ENCODE measurements at regions not wholly inside any gene's neighbourhood (a gene's known extent, or its start where the extent isn't known, plus 50 kb on each side); places are given as distances from the start of the nearest gene placed in this dataset.

- no peak overlapping the region for H3K9ac ChIP-seq (ENCODE audit: low read depth, low read length)
- H3K36me3 ChIP-seq (ENCODE audit: insufficient read depth, low read length): no peaks in the 10 kb centered on the region
- peaks cover 6% of the 10 kb centered on the region; the same call in 1 of the 2 replicates for H3K4me1 ChIP-seq (ENCODE audit: insufficient read depth, low read length)
These were observed 176.5 kb upstream of the SOX11 start for GRCh38 chr2:5515693-5516092.

GRCh38 chr2:5519286-5519685 lies 172.9 kb upstream of the SOX11 start:
- no peaks in the 10 kb centered on the region for H3K9me3 ChIP-seq (ENCODE audit: control insufficient read depth, insufficient read depth, low read length)
- no peak overlapping the region for H3K9ac ChIP-seq (ENCODE audit: low read depth, low read length)
- no peaks in the 10 kb centered on the region for H3K36me3 ChIP-seq (ENCODE audit: insufficient read depth, low read length)
- H3K4me1 ChIP-seq (ENCODE audit: insufficient read depth, low read length): peaks cover 6% of the 10 kb centered on the region; the same call in 1 of the 2 replicates

More at GRCh38 chr2:5515693-5516092, 176.5 kb upstream of the SOX11 start:
- no peaks in the 10 kb centered on the region for H3K9me3 ChIP-seq (ENCODE audit: control insufficient read depth, insufficient read depth, low read length)

- Histone ChIP-seq H3K4me1 (ENCODE audit: insufficient read depth, low read length) (peaks cover 6% of the 10 kb centered on the region; the same call in 1 of the 2 replicates), H3K9me3 (ENCODE audit: control insufficient read depth, insufficient read depth, low read length) (no peaks in the 10 kb centered on the region), H3K36me3 (ENCODE audit: insufficient read depth, low read length) (no peaks in the 10 kb centered on the region), H3K9ac (ENCODE audit: low read depth, low read length) (no peak overlapping the region)
These were observed 171.7 kb upstream of the SOX11 start for GRCh38 chr2:5520463-5520972.

GRCh38 chr2:5521461-5521860 lies 170.7 kb upstream of the SOX11 start:
- H3K4me1 ChIP-seq (ENCODE audit: insufficient read depth, low read length): peaks cover 6% of the 10 kb centered on the region; the same call in 1 of the 2 replicates
- no peaks in the 10 kb centered on the region for H3K36me3 ChIP-seq (ENCODE audit: insufficient read depth, low read length)
- H3K9me3 ChIP-seq (ENCODE audit: control insufficient read depth, insufficient read depth, low read length): no peaks in the 10 kb centered on the region
- no peak overlapping the region for H3K9ac ChIP-seq (ENCODE audit: low read depth, low read length)

- peaks cover 6% of the 10 kb centered on the region; the same call in 1 of the 2 replicates for H3K4me1 ChIP-seq (ENCODE audit: insufficient read depth, low read length)
- no peak overlapping the region for H3K9ac ChIP-seq (ENCODE audit: low read depth, low read length)
- no peaks in the 10 kb centered on the region; the same call in 1 of the 2 replicates for H3K9me3 ChIP-seq (ENCODE audit: control insufficient read depth, insufficient read depth, low read length)
- no peaks in the 10 kb centered on the region for H3K36me3 ChIP-seq (ENCODE audit: insufficient read depth, low read length)
These were observed 167.6 kb upstream of the SOX11 start for GRCh38 chr2:5524551-5524950.

GRCh38 chr2:5528706-5529105 lies 163.5 kb upstream of the SOX11 start:
- Histone ChIP-seq H3K9ac (ENCODE audit: low read depth, low read length) (no peak overlapping the region), H3K9me3 (ENCODE audit: control insufficient read depth, insufficient read depth, low read length) (no peaks in the 10 kb centered on the region; the same call in 1 of the 2 replicates), H3K36me3 (ENCODE audit: insufficient read depth, low read length) (no peaks in the 10 kb centered on the region), H3K4me1 (ENCODE audit: insufficient read depth, low read length) (no peaks in the 10 kb centered on the region)

GRCh38 chr2:5530011-5530696 lies 162.0 kb upstream of the SOX11 start:
- Histone ChIP-seq H3K9ac (ENCODE audit: low read depth, low read length) (no peak overlapping the region), H3K9me3 (ENCODE audit: control insufficient read depth, insufficient read depth, low read length) (no peaks in the 10 kb centered on the region; the same call in 1 of the 2 replicates), H3K4me1 (ENCODE audit: insufficient read depth, low read length) (no peaks in the 10 kb centered on the region)

GRCh38 chr2:5535301-5535700 lies 156.9 kb upstream of the SOX11 start:
- no peak overlapping the region for H3K9ac ChIP-seq (ENCODE audit: low read depth, low read length)
- peaks cover 11% of the 10 kb centered on the region for H3K4me1 ChIP-seq (ENCODE audit: insufficient read depth, low read length)
- H3K9me3 ChIP-seq (ENCODE audit: control insufficient read depth, insufficient read depth, low read length): no peaks in the 10 kb centered on the region
- H3K36me3 ChIP-seq (ENCODE audit: insufficient read depth, low read length): no peaks in the 10 kb centered on the region

More at GRCh38 chr2:5530011-5530696, 162.0 kb upstream of the SOX11 start:
- H3K36me3 ChIP-seq (ENCODE audit: insufficient read depth, low read length): no peaks in the 10 kb centered on the region

- no peak overlapping the region for H3K9ac ChIP-seq (ENCODE audit: low read depth, low read length)
- no peaks in the 10 kb centered on the region for H3K36me3 ChIP-seq (ENCODE audit: insufficient read depth, low read length)
- H3K9me3 ChIP-seq (ENCODE audit: control insufficient read depth, insufficient read depth, low read length): no peaks in the 10 kb centered on the region
- H3K4me1 ChIP-seq (ENCODE audit: insufficient read depth, low read length): peaks cover 11% of the 10 kb centered on the region
These were observed 154.9 kb upstream of the SOX11 start for GRCh38 chr2:5537180-5537688.

GRCh38 chr2:5538313-5538712 lies 153.9 kb upstream of the SOX11 start:
- Histone ChIP-seq H3K9ac (ENCODE audit: low read depth, low read length) (no peak overlapping the region), H3K4me1 (ENCODE audit: insufficient read depth, low read length) (peaks cover 11% of the 10 kb centered on the region), H3K36me3 (ENCODE audit: insufficient read depth, low read length) (no peaks in the 10 kb centered on the region), H3K9me3 (ENCODE audit: control insufficient read depth, insufficient read depth, low read length) (no peaks in the 10 kb centered on the region)

GRCh38 chr2:5538772-5539171 lies 153.4 kb upstream of the SOX11 start:
- H3K9me3 ChIP-seq (ENCODE audit: control insufficient read depth, insufficient read depth, low read length): peaks cover under 1% of the 10 kb centered on the region; the same call in 1 of the 2 replicates
- no peak overlapping the region for H3K9ac ChIP-seq (ENCODE audit: low read depth, low read length)
- no peaks in the 10 kb centered on the region for H3K36me3 ChIP-seq (ENCODE audit: insufficient read depth, low read length)
- H3K4me1 ChIP-seq (ENCODE audit: insufficient read depth, low read length): peaks cover 11% of the 10 kb centered on the region

- H3K9me3 ChIP-seq (ENCODE audit: control insufficient read depth, insufficient read depth, low read length): peaks cover 7% of the 10 kb centered on the region; the same call in 1 of the 2 replicates
- peaks cover 11% of the 10 kb centered on the region for H3K4me1 ChIP-seq (ENCODE audit: insufficient read depth, low read length)
- no peaks in the 10 kb centered on the region for H3K36me3 ChIP-seq (ENCODE audit: insufficient read depth, low read length)
- H3K9ac ChIP-seq (ENCODE audit: low read depth, low read length): peak overlapping the region; percentile 58
These were observed 152.7 kb upstream of the SOX11 start for GRCh38 chr2:5539282-5540165.

GRCh38 chr2:5540856-5541255 lies 151.3 kb upstream of the SOX11 start:
- Histone ChIP-seq H3K4me1 (ENCODE audit: insufficient read depth, low read length) (peaks cover 11% of the 10 kb centered on the region), H3K9me3 (ENCODE audit: control insufficient read depth, insufficient read depth, low read length) (peaks cover 12% of the 10 kb centered on the region), H3K9ac (ENCODE audit: low read depth, low read length) (no peak overlapping the region), H3K36me3 (ENCODE audit: insufficient read depth, low read length) (no peaks in the 10 kb centered on the region)

- Histone ChIP-seq H3K4me1 (ENCODE audit: insufficient read depth, low read length) (peaks cover under 1% of the 10 kb centered on the region; the same call in 1 of the 2 replicates), H3K9ac (ENCODE audit: low read depth, low read length) (no peak overlapping the region), H3K9me3 (ENCODE audit: control insufficient read depth, insufficient read depth, low read length) (peaks cover 12% of the 10 kb centered on the region), H3K36me3 (ENCODE audit: insufficient read depth, low read length) (no peaks in the 10 kb centered on the region)
These were observed 147.9 kb upstream of the SOX11 start for GRCh38 chr2:5544205-5544786.

Measured in ES-I3 (cell line).